SK-N-MC (cell line): ENCODE measurements at regions not wholly inside any gene's neighbourhood (a gene's known extent, or its start where the extent isn't known, plus 50 kb on each side); places are given as distances from the start of the nearest gene placed in this dataset.

Experiments
- EZH2 ChIP-seq: fragments of 200-600 bp; sonication (generic); IDR thresholded peaks from one replicate; pipeline ENCODE4 v1.6.1; 2017; ENCODE audit warnings: antibody characterized with exemption
- FOXP2 ChIP-seq: optimal IDR thresholded peaks from 2 replicates; pipeline ENCODE3; 2011; ENCODE audit warnings: mild to moderate bottlenecking, moderate library complexity; ENCODE audit not compliant: insufficient read depth; ENCODE audit errors: extremely low read length, control extremely low read depth
- POLR2AphosphoS5 ChIP-seq: IDR thresholded peaks from 2 replicates; pipeline ENCODE4 v1.6.1; 2012; ENCODE audit warnings: mild to moderate bottlenecking, low read depth, low read length, borderline replicate concordance

GRCh38 chr7:131010717-131011431 lies 276.9 kb upstream of the KLF14 start:
- no peak for TF ChIP-seq POLR2AphosphoS5
- no peak for TF ChIP-seq EZH2
- no peak for TF ChIP-seq FOXP2
